NT2/D1 (cell line): ENCODE measurements at regions not wholly inside any gene's neighbourhood (a gene's known extent, or its start where the extent isn't known, plus 50 kb on each side); places are given as distances from the start of the nearest gene placed in this dataset.

ENCODE experiments used
- DNase-seq: peaks from one replicate; pipeline ENCODE4 v3.0.0-alpha.2; 2011; ENCODE audit warnings: low read depth, low spot score
- H3K27me3 ChIP-seq: 2 replicates; pipeline ENCODE4 v1.6.0; 2011; ENCODE audit warnings: mild to moderate bottlenecking; ENCODE audit not compliant: insufficient read length, insufficient read depth
- H3K36me3 ChIP-seq: 2 replicates; pipeline ENCODE4 v1.6.1; 2011; ENCODE audit warnings: mild to moderate bottlenecking, low read length, mixed read lengths; ENCODE audit not compliant: insufficient read depth, insufficient read length
- H3K4me1 ChIP-seq: 2 replicates; pipeline ENCODE4 v1.5.1; 2011; ENCODE audit not compliant: insufficient read depth, insufficient read length
- H3K4me3 ChIP-seq: 2 replicates; pipeline ENCODE4 v1.5.1; 2011; ENCODE audit warnings: low read depth; ENCODE audit not compliant: insufficient read length
- H3K9ac ChIP-seq: 2 replicates; pipeline ENCODE4 v1.6.0; 2011; ENCODE audit warnings: low read depth; ENCODE audit not compliant: insufficient read length
- H3K9me3 ChIP-seq: 2 replicates; pipeline ENCODE4 v1.5.1; 2011; ENCODE audit warnings: mild to moderate bottlenecking, low read length; ENCODE audit not compliant: insufficient read depth
- SUZ12 ChIP-seq: IDR thresholded peaks from 2 replicates; pipeline ENCODE4 v1.6.1; 2011; ENCODE audit not compliant: insufficient read length, insufficient read depth; ENCODE audit errors: extremely low read depth
- YY1 ChIP-seq: IDR thresholded peaks from 2 replicates; pipeline ENCODE4 v1.6.1; 2011; ENCODE audit not compliant: insufficient read length, insufficient read depth
- ZNF274 ChIP-seq: IDR thresholded peaks from 2 replicates; pipeline ENCODE4 v1.6.1; 2011; ENCODE audit warnings: mild to moderate bottlenecking, low read depth, low read length

DNA sequence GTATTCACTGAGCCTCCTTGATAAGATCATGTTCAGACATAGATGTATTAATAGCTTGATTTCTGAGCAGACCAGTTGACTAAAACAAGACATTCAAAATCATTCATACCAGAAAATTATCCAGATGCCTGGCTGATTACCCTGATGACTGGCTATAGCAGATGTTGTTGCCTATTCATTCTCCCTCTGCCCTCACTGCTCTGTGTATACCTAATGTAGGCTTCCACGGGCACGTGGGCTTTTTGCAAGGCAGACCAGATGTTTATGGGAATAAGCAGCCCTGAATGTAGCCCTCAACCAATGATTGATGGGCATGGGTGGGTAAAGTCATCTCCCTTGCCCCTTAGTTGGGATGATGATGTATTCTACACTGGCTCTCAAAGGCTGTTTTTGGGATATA lies 289.1 kb downstream of the MBD2 start:
- Histone ChIP-seq H3K9me3 (no peaks in the 10 kb centered on the region), H3K4me1 (no peaks in the 10 kb centered on the region), H3K9ac (no peak overlapping the region), H3K27me3 (no peaks in the 10 kb centered on the region), H3K36me3 (no peaks in the 10 kb centered on the region), H3K4me3 (no peak overlapping the region)
- DNase-seq: no peak
- TF ChIP-seq YY1: no peak
- TF ChIP-seq SUZ12: no peak
- no peak for TF ChIP-seq ZNF274

DNA sequence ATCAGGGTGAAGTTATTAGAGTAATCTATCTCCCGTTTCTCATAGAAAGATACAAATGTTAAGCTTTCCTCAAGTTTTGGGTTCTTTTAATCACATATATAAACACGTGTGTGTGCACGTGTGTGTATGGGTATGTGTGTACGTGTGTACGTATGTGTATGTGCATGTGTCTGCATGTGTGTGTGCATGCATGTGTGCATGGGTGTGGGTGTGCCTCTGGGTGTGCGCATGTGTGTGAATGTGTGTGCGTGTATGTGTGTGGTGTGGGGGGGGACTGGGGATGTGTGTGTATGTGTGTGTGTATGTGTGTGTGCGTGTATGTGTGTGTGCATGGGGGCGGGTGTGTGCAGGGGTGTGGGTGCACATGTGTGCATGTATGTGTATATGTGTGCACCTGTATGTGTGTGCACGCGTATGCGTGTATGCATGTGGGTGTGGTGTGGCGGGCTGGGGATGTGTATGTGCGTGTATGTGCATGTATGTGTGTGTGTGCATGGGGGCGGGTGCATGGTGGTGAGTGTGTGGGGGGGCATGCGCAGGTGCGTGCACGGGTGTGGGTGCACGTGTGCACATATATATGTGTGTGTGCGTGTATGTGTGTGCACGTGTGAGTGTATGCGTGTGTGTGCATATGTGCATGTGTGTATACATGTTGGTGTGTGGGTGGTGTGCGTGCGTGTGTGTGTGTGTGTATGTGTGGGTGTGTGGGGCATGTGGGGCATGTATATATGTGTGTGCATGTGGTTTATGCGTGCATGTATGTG lies 304.0 kb downstream of the MBD2 start:
- no peaks in the 10 kb centered on the region for H3K4me1 ChIP-seq
- H3K9ac ChIP-seq: no peak overlapping the region
- TF ChIP-seq SUZ12: no peak
- TF ChIP-seq ZNF274: no peak
- no peak for TF ChIP-seq YY1
- H3K36me3 ChIP-seq: no peaks in the 10 kb centered on the region
- H3K27me3 ChIP-seq: no peaks in the 10 kb centered on the region
- DNase-seq: no peak
- no peaks in the 10 kb centered on the region for H3K9me3 ChIP-seq
- H3K4me3 ChIP-seq: no peak overlapping the region

DNA sequence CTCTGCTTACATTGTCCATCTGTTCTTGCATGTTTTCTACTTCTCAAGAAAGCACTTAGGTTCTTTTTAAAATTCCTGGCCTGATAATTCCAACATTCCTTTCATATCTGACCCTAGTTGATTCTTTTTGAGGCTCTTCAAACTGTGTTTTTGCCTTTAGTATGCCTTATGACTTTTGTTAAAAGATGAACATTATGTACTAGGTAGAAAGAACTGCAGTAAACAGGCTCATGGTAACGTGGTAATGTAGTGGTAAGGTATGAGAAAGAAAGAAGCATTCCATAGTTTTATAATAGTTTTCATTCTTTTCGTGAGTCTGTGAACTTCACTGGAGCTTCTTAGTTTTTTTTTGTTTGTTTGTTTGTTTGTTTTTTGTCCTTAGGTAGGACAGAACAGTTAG lies 306.4 kb downstream of the MBD2 start:
- Histone ChIP-seq H3K4me1 (no peaks in the 10 kb centered on the region), H3K9me3 (no peaks in the 10 kb centered on the region), H3K9ac (no peak overlapping the region), H3K27me3 (no peaks in the 10 kb centered on the region), H3K4me3 (no peak overlapping the region), H3K36me3 (no peaks in the 10 kb centered on the region)
- no peak for DNase-seq
- TF ChIP-seq ZNF274 (no peak), SUZ12 (no peak), YY1 (no peak)

DNA sequence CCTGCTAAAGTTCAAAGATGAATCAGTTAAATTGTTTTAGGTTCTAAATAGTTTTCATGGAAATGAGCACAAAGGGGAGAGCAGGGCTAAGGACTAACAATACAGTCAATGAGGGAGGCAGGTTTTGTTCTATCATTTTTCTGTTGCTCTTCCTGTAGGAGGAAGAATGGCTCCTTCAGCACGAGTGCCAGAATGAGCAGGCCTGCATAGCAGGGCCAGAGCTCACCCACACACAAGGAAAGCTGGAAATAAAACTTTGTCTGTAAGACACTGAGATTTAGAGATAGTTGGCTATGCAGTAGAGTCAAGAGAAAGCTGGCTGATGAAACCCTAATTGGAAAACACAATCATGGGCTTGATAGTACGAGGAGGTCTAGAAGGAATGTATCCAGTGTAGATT lies 313.3 kb downstream of the MBD2 start:
- Histone ChIP-seq H3K9ac (no peak overlapping the region), H3K9me3 (no peaks in the 10 kb centered on the region), H3K27me3 (no peaks in the 10 kb centered on the region), H3K4me3 (no peak overlapping the region), H3K36me3 (no peaks in the 10 kb centered on the region), H3K4me1 (no peaks in the 10 kb centered on the region)
- no peak for DNase-seq
- TF ChIP-seq SUZ12: no peak
- no peak for TF ChIP-seq YY1
- no peak for TF ChIP-seq ZNF274

DNA sequence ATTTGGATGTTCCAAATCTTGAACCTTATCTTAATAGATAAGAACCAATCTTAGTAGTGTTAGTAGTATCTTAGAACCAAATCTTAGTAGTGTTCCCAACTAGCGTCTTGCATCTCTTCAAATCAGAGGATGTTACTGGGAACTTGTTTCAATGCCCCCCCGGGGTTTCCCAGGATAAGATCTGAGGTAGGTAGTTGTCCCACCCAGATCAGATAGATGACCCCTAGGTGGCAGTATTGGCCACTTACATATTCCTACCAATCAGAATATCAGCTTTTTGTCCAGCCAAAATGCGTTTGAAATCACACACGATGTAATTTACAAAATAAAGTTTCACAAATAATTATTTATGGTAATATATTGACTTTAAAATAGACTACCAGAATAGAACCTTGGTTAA lies 314.8 kb downstream of the MBD2 start:
- no peaks in the 10 kb centered on the region for H3K9me3 ChIP-seq
- no peak overlapping the region for H3K4me3 ChIP-seq
- H3K9ac ChIP-seq: no peak overlapping the region
- H3K27me3 ChIP-seq: no peaks in the 10 kb centered on the region
- DNase-seq: peak; percentile 23
- no peaks in the 10 kb centered on the region for H3K36me3 ChIP-seq
- TF ChIP-seq SUZ12 (no peak), YY1 (no peak), ZNF274 (no peak)
- H3K4me1 ChIP-seq: no peaks in the 10 kb centered on the region

DNA sequence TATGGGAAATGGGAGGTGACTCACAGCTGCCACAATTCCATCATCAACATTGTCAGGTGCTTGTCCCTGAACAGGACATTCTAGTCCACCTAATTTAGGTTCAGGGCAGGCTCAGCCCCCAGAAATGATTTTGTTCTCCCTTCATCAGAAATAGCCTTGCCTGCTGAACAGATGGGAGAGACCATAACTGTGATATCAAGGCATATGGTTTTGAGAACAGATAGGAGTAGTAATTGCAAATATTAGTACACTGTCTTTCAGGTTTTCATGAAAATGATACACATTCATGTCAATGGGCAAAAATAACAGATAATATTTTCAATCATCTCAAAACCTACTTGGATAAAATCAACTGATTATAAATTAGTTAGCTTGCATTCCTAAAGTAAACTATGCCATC lies 316.5 kb downstream of the MBD2 start:
- H3K36me3 ChIP-seq: no peaks in the 10 kb centered on the region
- TF ChIP-seq SUZ12 (no peak), YY1 (no peak), ZNF274 (no peak)
- no peaks in the 10 kb centered on the region for H3K9me3 ChIP-seq
- no peaks in the 10 kb centered on the region for H3K27me3 ChIP-seq
- no peak for DNase-seq
- H3K4me3 ChIP-seq: no peak overlapping the region
- H3K9ac ChIP-seq: no peak overlapping the region
- H3K4me1 ChIP-seq: no peaks in the 10 kb centered on the region

DNA sequence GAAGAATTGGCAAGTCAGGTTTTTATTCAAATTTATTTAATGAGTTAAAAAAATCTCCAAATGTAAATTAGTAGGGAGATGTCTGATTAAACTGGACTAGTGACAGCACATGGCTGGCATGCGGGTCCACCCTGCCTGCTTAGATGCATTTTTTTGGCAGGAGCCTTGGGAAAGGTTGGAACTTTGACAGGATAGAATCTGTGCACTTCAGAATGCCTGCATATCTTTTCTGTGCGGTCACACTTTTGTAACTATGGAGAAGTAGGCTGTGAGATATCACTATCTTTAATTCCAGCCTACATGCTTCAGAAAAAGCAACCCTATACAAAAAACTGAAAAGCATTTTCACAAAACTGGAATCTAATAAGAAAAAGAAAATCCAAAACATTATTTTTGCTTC lies 317.8 kb downstream of the MBD2 start:
- Histone ChIP-seq H3K4me3 (no peak overlapping the region), H3K36me3 (no peaks in the 10 kb centered on the region), H3K27me3 (no peaks in the 10 kb centered on the region), H3K4me1 (no peaks in the 10 kb centered on the region), H3K9me3 (no peaks in the 10 kb centered on the region), H3K9ac (no peak overlapping the region)
- no peak for DNase-seq
- TF ChIP-seq SUZ12 (no peak), ZNF274 (no peak), YY1 (no peak)
